SU-DHL-6 (cell line): ENCODE measurements at regions not wholly inside any gene's neighbourhood (a gene's known extent, or its start where the extent isn't known, plus 50 kb on each side); places are given as distances from the start of the nearest gene placed in this dataset.

Experiments used
- EZH2phosphoT487 ChIP-seq: fragments of 200-600 bp; sonication (generic), shearing (Covaris generic); conservative IDR thresholded peaks from 2 replicates; pipeline ENCODE4 v1.6.1; 2018; ENCODE audit warnings: mild to moderate bottlenecking, antibody characterized with exemption, low read length, moderate library complexity, mixed read lengths
- TF ChIP-seq, protein P1 (sequence below): fragments of 200-600 bp; sonication (generic); IDR thresholded peaks from one replicate; pipeline ENCODE4 v1.5.1; 2017; ENCODE audit warnings: antibody characterized with exemption, mild to moderate bottlenecking, low read length, moderate library complexity; ENCODE audit not compliant: insufficient read depth, poor library complexity, severe bottlenecking

- TF ChIP-seq, protein P1, sequence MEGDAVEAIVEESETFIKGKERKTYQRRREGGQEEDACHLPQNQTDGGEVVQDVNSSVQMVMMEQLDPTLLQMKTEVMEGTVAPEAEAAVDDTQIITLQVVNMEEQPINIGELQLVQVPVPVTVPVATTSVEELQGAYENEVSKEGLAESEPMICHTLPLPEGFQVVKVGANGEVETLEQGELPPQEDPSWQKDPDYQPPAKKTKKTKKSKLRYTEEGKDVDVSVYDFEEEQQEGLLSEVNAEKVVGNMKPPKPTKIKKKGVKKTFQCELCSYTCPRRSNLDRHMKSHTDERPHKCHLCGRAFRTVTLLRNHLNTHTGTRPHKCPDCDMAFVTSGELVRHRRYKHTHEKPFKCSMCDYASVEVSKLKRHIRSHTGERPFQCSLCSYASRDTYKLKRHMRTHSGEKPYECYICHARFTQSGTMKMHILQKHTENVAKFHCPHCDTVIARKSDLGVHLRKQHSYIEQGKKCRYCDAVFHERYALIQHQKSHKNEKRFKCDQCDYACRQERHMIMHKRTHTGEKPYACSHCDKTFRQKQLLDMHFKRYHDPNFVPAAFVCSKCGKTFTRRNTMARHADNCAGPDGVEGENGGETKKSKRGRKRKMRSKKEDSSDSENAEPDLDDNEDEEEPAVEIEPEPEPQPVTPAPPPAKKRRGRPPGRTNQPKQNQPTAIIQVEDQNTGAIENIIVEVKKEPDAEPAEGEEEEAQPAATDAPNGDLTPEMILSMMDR, result no peak
- TF ChIP-seq EZH2phosphoT487, result no peak
Measured at GRCh38 chr10:45061982-45062381, 61.3 kb downstream of the ZNF22 start.
